ENCODE measurements at regions not wholly inside any gene's neighbourhood (a gene's known extent, or its start where the extent isn't known, plus 50 kb on each side); places are given as distances from the start of the nearest gene placed in this dataset.

- no peak for DNase-seq (ENCODE audit: low read depth in 3 of 3, low spot score in 1 of 3)
These were observed 53.9 kb downstream of the BARX1 start for GRCh38 chr9:93900971-93901861.

DNA sequence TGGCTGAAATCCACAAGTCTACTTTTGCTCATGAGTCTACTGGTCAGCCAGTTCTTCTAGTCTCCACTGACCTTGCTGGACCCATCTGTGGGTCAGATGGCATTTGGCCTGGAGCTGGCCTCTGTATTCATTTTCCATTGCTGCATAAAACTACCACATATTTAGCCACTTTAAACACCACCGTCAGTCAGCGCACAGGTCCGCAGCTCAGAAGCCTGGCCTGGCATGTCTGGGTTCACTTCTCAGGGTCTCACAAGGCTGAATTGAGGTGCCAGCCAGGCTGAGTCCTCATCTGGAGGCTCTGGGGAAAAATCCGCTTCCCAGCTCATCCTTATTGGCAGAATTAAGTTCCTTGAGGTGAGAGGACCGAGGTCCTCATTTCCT lies 54.7 kb downstream of the BARX1 start:
- DNase-seq (ENCODE audit: low read depth in 3 of 3, low spot score in 1 of 3), result no peak

GRCh38 chr9:93899609-93900435 lies 55.3 kb downstream of the BARX1 start:
- no peak for DNase-seq (ENCODE audit: low read depth in 3 of 3, low spot score in 1 of 3)

- DNase-seq (ENCODE audit: low read depth in 3 of 3, low spot score in 1 of 3), result no peak
These were observed 56.4 kb downstream of the BARX1 start for GRCh38 chr9:93898502-93899426.

DNA sequence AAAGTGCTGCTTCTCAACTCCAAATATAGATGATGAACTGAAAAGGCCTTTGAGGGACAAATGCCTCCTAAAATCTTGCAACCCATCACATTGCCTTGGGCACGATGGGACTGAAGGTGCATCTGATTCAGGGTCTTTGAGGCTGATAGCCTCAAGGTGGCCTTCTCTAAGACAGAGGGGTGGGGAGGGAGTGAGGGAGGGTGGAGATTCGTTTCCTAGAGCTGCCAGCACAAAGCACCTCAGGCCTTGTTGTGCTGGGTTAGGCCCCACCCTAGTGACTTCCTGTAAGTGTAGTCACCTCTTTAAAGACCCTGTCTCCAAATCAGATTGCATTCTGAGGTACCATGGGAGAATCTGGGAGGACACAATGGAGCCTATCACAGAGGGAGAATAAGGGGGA lies 57.1 kb downstream of the BARX1 start:
- DNase-seq (ENCODE audit: low read depth in 3 of 3, low spot score in 1 of 3), result no peak

DNA sequence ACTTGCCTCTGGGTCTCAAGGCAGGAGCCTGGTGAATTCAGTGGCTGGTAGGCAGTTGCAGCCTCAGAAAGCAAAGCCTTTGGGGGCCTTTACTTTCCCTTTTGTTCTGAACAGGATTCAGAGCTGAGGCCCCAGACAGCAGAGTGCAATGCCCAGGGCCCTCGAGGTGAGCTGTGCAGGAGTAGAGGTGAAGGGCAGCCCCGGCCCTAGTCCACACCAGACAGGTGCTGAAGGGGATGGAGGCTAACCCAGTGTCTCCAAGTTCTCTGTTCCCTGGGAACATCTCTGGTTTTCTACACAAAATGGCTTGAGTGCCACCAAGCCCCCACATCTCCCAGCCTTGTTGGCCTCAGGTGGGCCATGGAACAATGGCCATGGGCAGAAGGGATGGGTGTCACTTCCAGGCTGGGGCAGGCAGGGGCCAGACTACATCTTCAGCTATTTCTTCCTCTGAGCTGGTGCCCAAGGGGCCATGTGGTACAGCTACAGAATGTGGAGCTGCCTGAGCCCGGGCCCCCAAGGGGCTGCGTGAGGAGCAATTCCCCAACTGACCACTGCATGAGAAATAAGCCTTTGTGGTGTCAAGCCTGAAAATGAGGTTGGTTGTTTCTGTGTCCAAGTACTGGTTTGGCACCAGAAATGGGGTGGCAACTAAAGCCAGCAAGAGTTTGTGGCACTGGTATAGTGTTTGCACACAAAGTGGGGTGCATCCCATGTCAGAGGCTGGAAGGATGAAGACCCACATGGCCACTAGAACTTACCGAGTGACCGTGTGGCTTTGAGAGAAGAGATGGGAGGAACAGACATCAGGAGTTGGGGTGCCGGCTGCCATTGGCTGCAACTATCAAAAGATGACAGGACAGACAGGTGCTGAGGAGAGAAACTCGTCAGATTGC lies 57.8 kb downstream of the BARX1 start:
- DNase-seq (ENCODE audit: low read depth in 3 of 3, low spot score in 1 of 3), result no peak

DNA sequence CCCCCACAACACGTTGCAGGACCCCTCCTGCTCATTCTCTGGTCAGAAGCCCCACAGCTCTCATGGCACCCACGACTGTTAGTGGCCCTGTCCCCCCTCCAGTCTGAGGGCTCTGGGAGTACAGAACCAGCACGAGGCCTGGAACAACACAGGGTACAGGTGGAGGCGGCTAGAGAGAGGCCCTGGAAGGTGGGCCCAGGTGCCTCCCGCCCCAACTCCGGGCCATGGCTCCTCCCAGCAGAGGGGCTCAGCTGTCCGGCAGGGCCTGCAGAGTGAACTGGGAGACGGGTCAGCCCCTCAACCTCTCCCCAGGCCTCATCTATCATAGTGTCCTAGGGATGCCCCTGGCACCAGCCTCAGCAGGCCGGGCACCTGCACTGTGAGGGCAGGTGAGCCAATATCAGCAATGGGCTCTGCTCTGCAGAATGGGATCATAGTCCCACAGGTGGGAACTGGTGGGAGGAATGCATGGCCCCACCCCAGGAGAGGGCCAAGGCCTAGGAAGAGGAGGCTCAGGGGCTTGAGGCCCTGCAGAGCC lies 58.6 kb downstream of the BARX1 start:
- no peak for DNase-seq (ENCODE audit: low read depth in 3 of 3, low spot score in 1 of 3)

DNA sequence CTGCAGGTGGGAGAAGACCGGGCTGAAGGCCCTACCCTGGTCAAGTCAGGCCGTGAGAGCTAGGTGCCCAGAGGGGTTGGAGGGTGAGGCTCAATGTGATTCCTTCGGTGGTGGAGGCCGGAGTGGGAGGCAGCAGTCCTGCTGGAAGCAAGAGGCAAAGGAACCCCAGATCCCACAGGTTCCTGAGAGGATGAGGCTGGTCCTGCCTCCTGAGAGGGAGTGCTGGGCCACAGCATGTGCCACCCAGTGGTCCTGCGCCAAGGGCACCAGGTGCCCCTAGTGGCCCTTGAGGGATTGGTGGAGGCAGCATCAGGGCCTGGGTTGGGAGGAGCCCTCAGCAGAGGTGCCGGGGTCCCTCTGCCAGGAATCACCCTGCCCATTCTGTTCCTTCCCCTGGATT lies 59.1 kb downstream of the BARX1 start:
- no peak for DNase-seq (ENCODE audit: low read depth in 3 of 3, low spot score in 1 of 3)

- no peak for DNase-seq (ENCODE audit: low read depth in 3 of 3, low spot score in 1 of 3)
These were observed 59.6 kb downstream of the BARX1 start for GRCh38 chr9:93895535-93895934.

DNA sequence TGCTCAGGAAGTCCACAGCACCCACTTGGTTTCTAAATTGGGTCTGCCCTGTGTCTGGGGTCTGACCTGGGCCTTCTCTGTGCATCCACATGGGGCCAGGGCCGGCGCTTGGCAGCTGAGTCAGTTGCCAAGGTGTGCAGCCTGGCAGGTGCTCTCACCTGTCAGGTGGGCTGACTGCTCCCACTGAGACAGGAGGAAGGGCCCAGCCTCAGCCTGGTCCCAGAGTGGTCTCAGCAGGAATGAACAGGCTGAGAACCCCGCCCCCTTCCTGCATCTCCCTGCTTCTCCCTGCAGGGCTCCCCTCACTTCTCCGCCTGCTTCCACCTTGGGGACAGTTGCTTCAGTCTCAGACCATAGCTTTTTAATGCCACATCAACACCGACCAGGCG lies 60.5 kb downstream of the BARX1 start:
- no peak for DNase-seq (ENCODE audit: low read depth in 3 of 3, low spot score in 1 of 3)

DNA sequence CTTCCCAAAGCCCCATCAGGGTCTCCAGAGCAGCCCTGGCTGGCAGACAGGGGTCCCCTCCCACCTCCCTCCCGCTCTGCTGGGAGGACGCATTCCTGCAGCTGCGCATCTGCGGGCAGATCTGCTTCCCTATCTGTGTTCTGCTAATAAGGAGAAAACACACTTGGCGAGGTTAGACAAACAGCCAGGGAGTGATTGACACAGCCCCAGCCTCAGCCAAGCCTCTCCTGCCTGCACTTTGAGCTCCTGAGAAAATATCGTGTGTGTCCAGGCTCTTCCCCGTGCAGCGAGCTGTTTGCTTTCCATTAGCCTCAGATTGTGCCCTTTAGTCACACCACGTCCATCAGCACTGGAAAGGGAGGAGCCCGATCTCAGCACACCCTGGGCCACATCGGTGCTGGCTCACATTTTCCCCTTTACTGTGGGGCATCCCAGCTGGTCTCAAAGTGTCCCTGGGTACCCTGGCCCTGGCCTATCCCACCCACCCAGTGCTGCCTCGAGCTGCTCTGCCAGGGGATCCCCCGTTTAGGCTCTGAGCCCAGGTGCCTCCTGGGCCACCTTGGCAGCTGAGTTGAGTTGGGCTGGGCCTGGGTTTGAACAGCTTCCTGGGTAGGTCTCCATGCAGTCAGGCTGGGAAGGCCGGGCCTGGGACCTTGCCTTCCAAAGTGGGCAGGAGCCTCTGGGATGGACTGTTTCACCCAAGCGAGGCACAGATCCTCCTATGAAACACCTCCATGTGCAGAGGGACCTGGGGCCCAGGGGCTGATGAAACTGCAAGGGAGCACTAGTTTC lies 61.1 kb downstream of the BARX1 start:
- DNase-seq (ENCODE audit: low read depth in 3 of 3, low spot score in 1 of 3), result no peak

DNA sequence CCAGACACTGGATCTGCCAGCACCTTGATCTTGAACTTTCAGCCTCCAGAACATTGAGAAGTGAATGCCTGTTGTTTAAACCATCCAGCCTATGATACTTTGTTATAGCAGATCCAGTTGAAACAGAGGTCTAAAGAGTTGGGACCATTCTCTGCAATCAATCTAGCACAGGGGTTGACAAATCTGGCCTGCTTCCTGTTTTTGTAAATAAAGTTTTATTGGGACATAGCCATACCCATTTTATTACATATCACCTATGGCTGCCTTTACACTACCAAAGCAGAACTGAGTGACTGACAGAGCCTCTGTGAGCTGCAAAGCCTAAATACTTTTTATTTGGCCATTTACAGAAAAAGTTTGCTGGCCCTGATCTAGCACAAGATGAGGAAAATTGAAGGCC lies 62.0 kb downstream of the BARX1 start:
- no peak for DNase-seq (ENCODE audit: low read depth in 3 of 3, low spot score in 1 of 3)

- no peak for DNase-seq (ENCODE audit: low read depth in 3 of 3, low spot score in 1 of 3)
These were observed 62.4 kb downstream of the BARX1 start for GRCh38 chr9:93892748-93893147.

DNA sequence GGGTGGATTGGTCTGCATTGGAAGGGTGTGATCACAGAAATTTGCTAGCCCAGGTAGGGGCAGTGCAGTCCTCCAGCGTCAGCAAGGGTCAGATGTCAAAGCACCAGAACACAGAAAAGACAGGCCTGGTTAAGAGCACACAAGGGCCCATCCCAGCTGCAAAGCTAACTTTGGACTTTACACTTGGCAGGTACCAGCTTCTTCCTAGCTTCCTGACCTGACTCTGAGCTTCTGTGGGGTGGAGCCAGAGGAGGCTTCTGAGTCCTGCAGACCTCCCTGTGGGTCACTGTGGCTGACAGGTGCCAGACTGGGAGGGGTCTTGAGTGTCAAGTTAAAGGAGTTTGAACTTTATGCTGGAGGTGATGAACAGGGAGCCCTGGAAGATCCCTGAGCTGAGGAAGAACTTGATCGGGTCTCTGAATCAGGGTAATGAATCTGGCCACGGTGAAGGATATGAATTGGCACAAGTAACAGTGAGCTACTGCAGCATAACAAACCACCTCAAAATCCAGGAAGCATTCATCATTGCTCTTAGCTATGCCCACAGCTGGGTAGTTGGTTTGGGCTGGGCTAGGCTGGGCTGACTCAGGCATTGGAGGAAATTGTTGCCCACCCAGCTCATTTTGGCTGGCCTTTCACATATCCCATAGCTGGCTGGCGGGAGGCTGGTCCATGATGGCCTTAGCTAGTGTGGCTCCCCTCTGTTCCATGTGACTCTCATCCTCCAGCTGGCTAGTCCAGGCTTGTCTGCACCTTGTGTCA lies 63.4 kb downstream of the BARX1 start:
- no peak for DNase-seq (ENCODE audit: low read depth in 3 of 3, low spot score in 1 of 3)

GRCh38 chr9:93891050-93891449 lies 64.1 kb downstream of the BARX1 start:
- DNase-seq (ENCODE audit: low read depth in 3 of 3, low spot score in 1 of 3), result no peak

- DNase-seq (ENCODE audit: low read depth in 3 of 3, low spot score in 1 of 3), result no peak
These were observed 64.7 kb downstream of the BARX1 start for GRCh38 chr9:93890436-93890935.

DNA sequence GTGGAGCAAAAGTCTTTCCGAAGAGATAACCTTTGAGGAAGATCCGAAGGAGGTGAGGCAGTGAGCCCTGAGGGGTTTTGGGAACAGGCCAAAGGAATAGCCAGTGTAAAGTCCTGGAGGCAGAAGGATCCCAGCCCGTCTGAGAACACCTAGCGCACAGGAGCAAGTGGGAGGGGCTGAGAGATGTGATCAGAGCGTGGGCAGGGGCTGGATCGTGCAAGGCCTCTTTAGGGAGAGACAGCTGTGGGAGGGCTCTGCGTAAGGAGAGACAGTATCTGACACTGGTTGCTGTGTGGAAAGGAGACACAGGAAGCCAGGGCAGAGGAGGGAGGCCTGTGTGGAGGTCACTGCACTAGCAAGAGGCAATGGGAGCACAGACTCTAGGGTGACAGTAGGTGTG lies 68.2 kb downstream of the BARX1 start:
- DNase-seq (ENCODE audit: low read depth in 3 of 3, low spot score in 1 of 3), result no peak

DNA sequence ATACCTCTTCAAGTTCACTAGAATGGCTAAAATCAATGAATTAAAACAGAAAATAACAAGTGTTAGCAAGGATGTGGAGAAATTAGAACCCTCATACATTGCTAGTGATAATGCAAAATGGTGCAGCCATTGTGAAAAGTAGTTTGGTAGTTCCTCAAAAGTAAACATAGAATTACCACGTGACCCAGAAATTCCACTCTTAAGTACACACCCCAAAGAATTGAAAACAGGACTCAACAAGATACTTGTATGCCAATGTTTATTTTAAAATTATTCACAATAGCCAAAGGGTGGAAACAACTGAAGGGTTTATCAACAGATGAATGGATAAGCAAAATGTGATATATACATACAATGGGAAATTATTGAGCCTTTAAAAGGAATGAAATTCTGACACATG lies 70.3 kb downstream of the BARX1 start:
- no peak for DNase-seq (ENCODE audit: low read depth in 3 of 3, low spot score in 1 of 3)

Data from stimulated activated CD4-positive, alpha-beta T cell treated with anti-CD3 and anti-CD28 coated beads, TNF-alpha, amount 100 ng/mL, for 1 hour (primary cell).